ENCODE measurements at regions not wholly inside any gene's neighbourhood (a gene's known extent, or its start where the extent isn't known, plus 50 kb on each side); places are given as distances from the start of the nearest gene placed in this dataset.

DNA sequence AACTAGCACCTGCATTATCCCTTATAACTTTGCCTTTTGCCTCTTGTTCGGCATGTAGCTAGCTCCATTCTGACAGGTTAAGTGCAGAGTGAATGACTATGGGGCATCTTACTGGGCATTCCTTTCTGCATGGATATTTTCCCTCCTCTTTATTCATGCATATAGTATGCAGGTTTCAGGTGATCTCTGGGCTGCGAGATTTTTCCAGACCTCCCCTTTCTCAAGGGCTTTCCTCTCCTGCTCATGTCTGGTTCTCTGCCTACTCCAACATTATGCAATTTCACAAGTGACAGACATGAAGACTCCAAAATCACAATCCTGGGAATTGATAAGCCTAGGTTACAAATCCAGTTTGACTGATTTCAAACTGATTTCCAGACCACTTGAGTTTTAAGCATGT, 503.8 kb downstream of the NXPH1 start:
- TF ChIP-seq, protein P1, sequence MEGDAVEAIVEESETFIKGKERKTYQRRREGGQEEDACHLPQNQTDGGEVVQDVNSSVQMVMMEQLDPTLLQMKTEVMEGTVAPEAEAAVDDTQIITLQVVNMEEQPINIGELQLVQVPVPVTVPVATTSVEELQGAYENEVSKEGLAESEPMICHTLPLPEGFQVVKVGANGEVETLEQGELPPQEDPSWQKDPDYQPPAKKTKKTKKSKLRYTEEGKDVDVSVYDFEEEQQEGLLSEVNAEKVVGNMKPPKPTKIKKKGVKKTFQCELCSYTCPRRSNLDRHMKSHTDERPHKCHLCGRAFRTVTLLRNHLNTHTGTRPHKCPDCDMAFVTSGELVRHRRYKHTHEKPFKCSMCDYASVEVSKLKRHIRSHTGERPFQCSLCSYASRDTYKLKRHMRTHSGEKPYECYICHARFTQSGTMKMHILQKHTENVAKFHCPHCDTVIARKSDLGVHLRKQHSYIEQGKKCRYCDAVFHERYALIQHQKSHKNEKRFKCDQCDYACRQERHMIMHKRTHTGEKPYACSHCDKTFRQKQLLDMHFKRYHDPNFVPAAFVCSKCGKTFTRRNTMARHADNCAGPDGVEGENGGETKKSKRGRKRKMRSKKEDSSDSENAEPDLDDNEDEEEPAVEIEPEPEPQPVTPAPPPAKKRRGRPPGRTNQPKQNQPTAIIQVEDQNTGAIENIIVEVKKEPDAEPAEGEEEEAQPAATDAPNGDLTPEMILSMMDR (IDR thresholded peaks at IDR 0.05) = no peak
- intact Hi-C loops (cut with DNase I) = no loop called here
- Histone ChIP-seq H3K36me3 (no peaks in the 10 kb centered on the region), H3K4me3 (no peak overlapping the region), H3K27me3 (no peaks in the 10 kb centered on the region), H3K4me1 (no peaks in the 10 kb centered on the region), H3K9me3 (no peaks in the 10 kb centered on the region), H3K27ac (no peak overlapping the region)
- DNase-seq (no peak), ATAC-seq (peak; percentile 55)

DNA sequence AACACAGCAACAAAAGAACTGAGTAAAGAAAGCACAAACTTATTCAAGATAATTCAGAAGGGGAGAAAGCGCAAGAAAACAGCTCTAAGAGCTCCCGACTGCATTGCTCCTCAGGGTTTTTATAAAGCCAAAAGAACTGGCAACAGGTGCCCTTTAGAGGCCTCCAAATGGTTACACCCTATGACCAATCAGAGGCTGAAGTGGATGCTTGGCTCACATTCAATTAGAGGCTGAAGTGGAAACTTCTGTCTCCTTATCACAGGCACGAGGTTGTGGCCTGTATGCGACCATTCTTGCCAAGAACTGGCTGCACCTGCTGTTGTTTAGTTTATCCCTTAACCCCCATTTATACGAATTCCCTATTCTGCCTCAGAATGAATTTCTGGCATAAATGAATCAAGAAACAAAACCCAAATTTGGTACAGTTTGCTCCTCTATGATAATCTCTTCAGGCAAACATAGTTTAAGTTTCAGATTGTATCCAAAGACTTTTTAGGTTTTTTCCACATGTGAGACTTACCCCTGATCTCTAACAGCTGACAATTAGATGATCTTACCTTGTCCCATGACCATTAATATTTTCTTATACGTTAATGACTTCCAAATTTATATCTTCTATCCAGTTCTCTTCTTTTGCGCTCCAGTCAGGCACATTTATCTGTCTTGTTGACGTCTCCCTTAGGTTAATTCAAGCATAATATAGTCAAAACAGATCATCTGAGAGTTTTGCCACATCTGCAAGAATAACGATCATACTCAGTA, 504.8 kb downstream of the NXPH1 start:
- TF ChIP-seq, protein P1 (IDR thresholded peaks at IDR 0.05) = no peak
- no peaks in the 10 kb centered on the region for H3K27me3 ChIP-seq
- no peak overlapping the region for H3K4me3 ChIP-seq
- peak; percentile 67 for ATAC-seq
- no peak for DNase-seq
- H3K9me3 ChIP-seq = no peaks in the 10 kb centered on the region
- intact Hi-C loops (cut with DNase I) = no loop called here
- no peaks in the 10 kb centered on the region for H3K36me3 ChIP-seq
- no peak overlapping the region for H3K27ac ChIP-seq
- H3K4me1 ChIP-seq = no peaks in the 10 kb centered on the region

DNA sequence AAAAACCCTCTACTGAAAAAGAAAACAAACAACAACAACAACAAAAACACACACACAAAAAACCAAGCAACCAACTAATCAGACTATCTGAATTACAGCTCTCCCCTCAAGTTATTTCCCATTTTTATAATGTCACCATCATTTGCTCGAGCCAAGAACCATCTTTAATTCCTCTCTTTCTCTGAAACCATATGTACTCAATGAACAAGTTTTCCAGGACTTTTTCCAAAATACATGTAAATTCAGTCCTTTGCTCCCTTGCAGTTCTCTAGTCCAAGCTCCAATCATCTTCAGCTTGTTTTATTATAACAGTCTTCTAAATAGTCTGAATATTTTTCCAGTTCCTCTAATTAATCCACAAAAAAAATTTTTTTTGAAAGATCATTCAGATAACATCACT, 506.0 kb downstream of the NXPH1 start:
- no peak overlapping the region for H3K4me3 ChIP-seq
- no peak overlapping the region for H3K27ac ChIP-seq
- no peaks in the 10 kb centered on the region for H3K27me3 ChIP-seq
- H3K36me3 ChIP-seq = no peaks in the 10 kb centered on the region
- TF ChIP-seq, protein P1 (IDR thresholded peaks at IDR 0.05) = no peak
- no peaks in the 10 kb centered on the region for H3K4me1 ChIP-seq
- intact Hi-C loops (cut with DNase I) = no loop called here
- no peak for ATAC-seq
- no peaks in the 10 kb centered on the region for H3K9me3 ChIP-seq
- DNase-seq = no peak

DNA sequence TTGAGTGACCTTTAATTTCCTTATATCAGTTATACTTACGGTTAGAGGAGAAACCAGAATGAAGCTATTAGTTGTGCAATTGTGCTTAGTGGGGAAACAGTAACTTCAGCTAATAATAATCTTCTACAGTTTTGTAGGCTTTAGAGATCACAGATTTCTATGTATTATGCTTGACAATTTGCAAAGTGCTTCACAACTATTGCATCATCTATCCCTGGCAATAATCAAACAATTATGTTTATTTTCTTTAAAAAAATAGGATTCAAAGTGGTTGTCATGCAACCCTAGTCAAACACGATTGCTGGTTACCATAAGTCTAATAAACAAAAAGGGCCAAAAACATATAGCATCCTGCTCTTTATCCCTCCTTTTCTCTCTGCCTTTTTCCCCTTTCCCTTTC, 530.3 kb downstream of the NXPH1 start:
- intact Hi-C loops (cut with DNase I) = no loop called here
- H3K4me3 ChIP-seq = no peak overlapping the region
- TF ChIP-seq, protein P1 (IDR thresholded peaks at IDR 0.05) = no peak
- no peaks in the 10 kb centered on the region for H3K27me3 ChIP-seq
- no peaks in the 10 kb centered on the region for H3K36me3 ChIP-seq
- DNase-seq (no peak), ATAC-seq (no peak)
- H3K4me1 ChIP-seq = no peaks in the 10 kb centered on the region
- no peak overlapping the region for H3K27ac ChIP-seq
- no peaks in the 10 kb centered on the region for H3K9me3 ChIP-seq

DNA sequence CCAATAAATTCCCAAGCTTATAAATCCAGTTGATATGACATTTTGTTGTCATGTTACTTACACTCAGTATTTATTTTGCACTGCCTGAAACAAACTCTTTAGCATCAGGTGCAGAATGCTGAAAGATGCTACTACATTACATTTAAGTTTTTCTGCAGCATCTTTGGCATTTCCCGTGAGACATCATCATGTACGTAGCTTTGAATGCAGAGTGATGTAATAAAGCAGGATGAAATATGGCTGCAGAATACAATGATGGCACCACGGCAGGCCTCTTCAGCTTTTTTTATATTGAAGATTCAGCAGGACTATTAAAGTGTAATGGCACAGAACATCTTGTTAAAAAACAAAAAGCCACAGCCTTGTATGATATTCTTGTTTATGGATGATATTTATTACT, 531.8 kb downstream of the NXPH1 start:
- Histone ChIP-seq H3K27me3 (no peaks in the 10 kb centered on the region), H3K9me3 (no peaks in the 10 kb centered on the region), H3K27ac (no peak overlapping the region), H3K4me1 (no peaks in the 10 kb centered on the region), H3K4me3 (no peak overlapping the region), H3K36me3 (no peaks in the 10 kb centered on the region)
- TF ChIP-seq, protein P1 (IDR thresholded peaks at IDR 0.05) = no peak
- DNase-seq (no peak), ATAC-seq (no peak)
- intact Hi-C loops (cut with DNase I) = no loop called here

DNA sequence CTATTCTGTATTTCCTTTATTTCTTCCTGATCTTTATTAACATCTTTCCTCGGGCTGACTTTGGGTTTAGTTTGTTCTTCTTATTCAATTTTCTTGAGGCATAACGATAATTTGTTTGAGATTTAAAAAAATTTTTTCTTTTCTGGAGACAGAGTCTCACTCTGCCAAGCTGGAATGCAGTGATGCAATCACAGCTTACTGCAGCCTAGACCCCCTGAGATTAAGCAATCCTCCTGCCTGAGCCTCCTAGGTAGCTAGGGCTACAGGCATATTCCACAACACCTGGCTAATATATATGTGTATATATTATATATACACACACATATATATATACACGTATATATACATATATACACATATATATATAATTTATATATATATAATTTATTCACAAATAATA, 540.2 kb downstream of the NXPH1 start:
- TF ChIP-seq, protein P1 (IDR thresholded peaks at IDR 0.05) = no peak
- no peaks in the 10 kb centered on the region for H3K4me1 ChIP-seq
- no peaks in the 10 kb centered on the region for H3K36me3 ChIP-seq
- no peaks in the 10 kb centered on the region for H3K27me3 ChIP-seq
- ATAC-seq (no peak), DNase-seq (no peak)
- intact Hi-C loops (cut with DNase I) = no loop called here
- no peak overlapping the region for H3K4me3 ChIP-seq
- H3K9me3 ChIP-seq = no peaks in the 10 kb centered on the region
- no peak overlapping the region for H3K27ac ChIP-seq

Data from upper lobe of right lung (tissue), 1 donor.